Upper lobe of left lung (tissue), 4 donors: ENCODE measurements at regions not wholly inside any gene's neighbourhood (a gene's known extent, or its start where the extent isn't known, plus 50 kb on each side); places are given as distances from the start of the nearest gene placed in this dataset.

Experiments
- EP300 ChIP-seq, 4 donors: sonication (generic); formaldehyde crosslinking; IDR thresholded peaks; one replicate each; pipeline ENCODE4 v1.5.1; 2017; ENCODE audit warnings: antibody characterized with exemption in 4 of 4, control low read depth in 2 of 4
- TF ChIP-seq, protein P1 (sequence below), 6 experiments: fragments of 450-650 bp in 4 of 6; fragments of 200-600 bp in 2 of 6; sonication (generic) in 2 of 6; IDR thresholded peaks; one replicate each; pipeline ENCODE4 v1.5.1; 2016 to 2019; ENCODE audit warnings: antibody characterized with exemption in 6 of 6

DNA sequence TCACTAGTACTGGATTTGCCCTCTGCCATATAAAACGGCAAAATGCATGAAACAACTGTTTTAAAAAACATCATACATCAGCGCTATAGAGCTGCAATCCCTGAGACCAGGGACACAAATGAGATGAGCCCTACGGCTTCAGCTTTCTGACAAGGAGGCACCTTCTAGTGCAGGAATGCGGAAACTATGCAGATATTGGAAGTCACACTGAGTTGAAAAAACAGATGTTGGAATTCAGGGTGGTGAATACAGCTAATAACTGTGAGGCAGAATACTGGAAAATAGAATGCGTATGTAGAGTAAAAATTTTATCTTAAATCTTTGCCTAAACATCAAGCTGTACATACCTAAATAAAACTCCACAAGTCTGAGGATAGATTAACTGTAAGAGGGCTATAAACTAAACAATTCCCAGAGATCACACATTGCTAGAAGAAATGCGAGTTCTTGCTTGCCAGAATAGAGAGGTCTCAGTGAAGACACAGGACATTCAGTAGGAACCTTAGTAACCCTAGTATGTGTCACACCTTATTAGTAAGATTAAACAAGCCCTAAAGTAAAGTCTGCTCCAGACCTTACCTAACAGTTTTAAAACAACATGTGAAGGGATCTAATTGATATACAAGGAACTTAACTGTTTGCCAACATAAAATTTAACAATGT, 541.4 kb upstream of the DDX18 start:
- TF ChIP-seq, protein P1, sequence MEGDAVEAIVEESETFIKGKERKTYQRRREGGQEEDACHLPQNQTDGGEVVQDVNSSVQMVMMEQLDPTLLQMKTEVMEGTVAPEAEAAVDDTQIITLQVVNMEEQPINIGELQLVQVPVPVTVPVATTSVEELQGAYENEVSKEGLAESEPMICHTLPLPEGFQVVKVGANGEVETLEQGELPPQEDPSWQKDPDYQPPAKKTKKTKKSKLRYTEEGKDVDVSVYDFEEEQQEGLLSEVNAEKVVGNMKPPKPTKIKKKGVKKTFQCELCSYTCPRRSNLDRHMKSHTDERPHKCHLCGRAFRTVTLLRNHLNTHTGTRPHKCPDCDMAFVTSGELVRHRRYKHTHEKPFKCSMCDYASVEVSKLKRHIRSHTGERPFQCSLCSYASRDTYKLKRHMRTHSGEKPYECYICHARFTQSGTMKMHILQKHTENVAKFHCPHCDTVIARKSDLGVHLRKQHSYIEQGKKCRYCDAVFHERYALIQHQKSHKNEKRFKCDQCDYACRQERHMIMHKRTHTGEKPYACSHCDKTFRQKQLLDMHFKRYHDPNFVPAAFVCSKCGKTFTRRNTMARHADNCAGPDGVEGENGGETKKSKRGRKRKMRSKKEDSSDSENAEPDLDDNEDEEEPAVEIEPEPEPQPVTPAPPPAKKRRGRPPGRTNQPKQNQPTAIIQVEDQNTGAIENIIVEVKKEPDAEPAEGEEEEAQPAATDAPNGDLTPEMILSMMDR (IDR thresholded peaks at IDR 0.05), result no peak
- no peak for TF ChIP-seq EP300 (IDR thresholded peaks at IDR 0.05)
